NCI-H146 treated with DMSO at 0.1 percent for 48 hours (cell line): ENCODE measurements at regions not wholly inside any gene's neighbourhood (a gene's known extent, or its start where the extent isn't known, plus 50 kb on each side); places are given as distances from the start of the nearest gene placed in this dataset.

Experiments used
- DNase-seq: peaks from one replicate; lab custom pipeline; 2025; ENCODE audit not compliant: unreplicated experiment; lab: John Stamatoyannopoulos, UW

DNA sequence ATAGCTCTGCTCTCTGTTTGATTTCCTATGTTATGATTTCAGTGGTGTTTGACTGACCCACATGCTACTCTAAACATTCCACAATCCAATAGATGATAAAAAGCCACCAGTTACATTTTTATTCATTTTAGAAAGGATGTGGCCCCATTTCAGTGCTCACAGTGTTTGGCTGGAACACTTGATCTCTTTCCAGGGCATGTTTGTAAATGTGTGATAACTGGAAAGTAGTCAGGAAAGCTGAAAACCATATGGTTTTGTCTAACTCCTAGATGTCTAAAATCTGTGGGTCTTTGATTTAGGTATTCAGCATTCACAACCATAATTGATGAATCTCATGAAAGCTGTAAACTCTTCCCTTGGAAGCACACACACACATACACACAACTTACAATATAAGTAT is 904.9 kb upstream of the AGA start:
- DNase-seq = no peak

DNA sequence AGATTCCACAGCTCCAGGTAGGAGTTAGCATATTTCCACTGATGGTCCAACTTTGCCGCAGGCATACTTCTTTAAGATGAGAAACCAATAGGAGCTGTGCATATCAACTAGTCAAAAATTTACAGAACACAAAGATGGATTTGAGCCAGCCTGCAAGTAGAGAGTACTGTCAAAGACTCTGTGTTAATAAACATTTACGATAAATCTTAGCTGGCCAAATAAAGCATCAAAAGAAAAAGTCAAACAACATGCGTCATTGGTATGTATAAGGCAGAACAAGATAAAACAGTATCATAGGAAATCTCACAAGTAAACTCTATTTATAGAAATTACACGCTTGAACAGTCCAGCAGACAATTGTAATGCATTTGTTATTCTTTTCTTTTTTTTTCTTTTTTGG is 907.4 kb upstream of the AGA start:
- DNase-seq = no peak

DNA sequence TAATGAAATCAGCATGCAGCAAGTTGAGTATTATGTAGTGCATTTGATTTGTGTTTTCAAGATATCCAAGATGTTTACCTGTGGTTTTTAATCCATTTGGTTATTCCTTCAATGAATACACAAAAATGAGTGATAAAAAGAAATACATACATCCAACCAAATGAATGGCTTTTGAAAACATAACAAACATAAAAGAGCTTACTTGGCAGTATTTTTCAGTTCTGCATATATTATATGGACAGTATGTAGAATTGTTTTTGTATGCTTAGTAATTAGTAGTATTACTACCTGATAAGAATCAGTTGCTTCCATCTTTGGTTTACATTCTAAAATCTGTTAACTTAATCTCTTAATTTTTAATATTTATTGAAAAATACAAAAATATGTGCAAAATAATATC is 908.9 kb upstream of the AGA start:
- no peak for DNase-seq

DNA sequence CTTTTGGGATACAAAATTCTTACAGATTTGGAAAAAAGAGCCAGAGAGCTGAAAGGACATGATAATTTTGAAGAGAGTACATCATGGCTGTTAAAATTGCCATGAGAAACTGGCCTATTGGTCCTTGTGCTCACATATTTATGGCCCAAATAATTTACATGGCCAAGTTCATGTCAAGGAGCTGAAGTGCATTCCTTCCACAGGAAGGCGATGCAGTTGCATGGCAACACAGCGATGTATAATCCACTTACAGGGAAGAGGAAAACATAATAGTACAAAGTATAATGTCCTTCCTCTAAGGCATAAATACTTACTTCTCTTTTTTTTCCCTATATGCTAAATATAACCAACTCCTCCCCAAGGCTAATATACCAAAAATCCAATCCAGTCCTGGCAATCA is 914.5 kb upstream of the AGA start:
- DNase-seq = no peak

DNA sequence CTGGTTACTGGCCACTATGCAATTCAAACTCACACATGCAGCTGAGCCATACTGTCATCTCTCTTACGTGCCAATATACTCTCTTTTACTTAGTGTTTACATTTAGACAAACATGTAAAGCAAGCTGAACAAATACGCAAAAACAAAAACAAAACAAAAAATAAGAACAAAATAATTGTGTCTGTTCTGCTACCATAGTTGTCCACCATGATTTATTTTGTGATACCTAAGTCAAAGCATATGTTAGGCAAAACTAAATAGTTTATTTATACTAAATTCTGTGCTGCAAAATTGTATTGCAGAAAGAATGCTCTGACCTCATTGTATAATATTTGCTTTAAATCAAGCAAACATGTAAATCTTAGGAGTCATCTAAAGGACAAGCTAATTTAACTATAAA is 943.2 kb upstream of the AGA start:
- DNase-seq = no peak

DNA sequence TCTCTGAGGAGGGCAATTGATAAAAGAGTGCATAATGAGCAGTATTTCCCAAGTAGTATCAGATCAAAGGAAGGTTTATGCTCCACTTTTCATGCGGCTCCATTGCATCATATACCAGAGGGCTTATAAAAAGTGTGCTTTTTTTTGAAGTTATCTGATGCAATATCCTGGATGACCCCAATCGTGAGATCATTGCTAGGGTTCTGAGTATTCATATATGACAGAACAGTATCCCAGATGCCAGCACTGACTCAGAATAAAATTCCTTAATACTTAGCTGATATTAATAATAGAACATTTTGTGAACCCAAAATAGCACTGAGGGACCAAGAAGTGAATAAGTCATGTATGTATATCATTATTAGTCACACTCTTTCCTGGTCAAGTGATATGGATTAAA is 945.5 kb upstream of the AGA start:
- DNase-seq = no peak

DNA sequence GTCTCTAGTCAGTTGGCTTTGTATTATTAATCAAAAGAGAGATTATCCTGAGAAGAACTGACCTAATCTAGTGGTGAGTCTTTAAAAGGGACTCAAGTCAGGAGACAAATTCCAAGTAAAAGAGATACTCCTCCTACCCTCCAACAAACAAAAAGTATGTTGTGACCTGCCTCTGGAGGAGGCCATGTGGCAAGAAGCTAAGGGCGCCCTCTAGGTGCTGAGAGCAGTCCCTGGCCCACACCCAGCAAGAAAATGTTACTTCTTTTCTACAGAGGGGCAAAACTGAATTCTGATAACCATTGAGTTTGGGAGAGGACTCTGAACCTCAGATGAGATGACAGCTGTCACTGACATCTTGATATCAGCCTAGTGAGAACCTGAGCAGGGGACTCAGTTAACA is 953.6 kb upstream of the AGA start:
- DNase-seq = no peak

DNA sequence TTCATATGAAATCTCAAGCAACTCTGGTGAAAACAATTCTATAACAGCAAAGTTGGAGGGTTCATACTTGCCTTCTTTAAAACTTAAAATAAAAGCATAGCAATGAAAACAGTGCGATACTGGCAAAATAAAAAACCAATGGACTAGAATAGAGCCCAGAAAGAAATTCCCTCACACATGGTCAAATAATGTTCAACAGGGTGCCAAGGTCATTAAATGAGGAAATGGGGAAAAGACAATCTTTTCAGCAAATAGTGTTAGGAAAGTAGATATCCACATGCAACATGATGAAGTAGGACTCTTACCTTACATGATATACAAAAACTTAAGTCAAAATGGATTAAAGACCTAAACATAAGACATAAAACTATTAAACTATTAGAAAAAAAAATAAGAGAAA is 970.2 kb upstream of the AGA start:
- no peak for DNase-seq

DNA sequence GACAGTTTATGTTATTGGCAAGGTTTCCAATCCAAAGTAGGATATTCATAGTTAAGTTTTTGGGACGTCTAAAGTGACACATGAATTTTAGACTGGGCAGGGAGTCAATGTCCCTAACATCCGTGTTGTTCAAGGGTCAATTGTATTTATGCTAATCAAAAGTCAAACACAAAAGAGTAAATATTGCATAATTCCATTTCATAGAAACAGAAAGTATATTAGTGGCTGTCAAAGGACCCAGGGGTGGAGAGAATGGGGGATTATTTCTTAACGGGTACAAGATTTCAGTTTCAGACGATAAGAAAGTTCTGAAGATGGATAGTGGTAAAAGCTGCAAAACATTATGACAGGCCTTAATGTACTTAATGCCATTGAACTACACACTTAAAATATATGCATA is 971.8 kb upstream of the AGA start:
- DNase-seq = no peak

DNA sequence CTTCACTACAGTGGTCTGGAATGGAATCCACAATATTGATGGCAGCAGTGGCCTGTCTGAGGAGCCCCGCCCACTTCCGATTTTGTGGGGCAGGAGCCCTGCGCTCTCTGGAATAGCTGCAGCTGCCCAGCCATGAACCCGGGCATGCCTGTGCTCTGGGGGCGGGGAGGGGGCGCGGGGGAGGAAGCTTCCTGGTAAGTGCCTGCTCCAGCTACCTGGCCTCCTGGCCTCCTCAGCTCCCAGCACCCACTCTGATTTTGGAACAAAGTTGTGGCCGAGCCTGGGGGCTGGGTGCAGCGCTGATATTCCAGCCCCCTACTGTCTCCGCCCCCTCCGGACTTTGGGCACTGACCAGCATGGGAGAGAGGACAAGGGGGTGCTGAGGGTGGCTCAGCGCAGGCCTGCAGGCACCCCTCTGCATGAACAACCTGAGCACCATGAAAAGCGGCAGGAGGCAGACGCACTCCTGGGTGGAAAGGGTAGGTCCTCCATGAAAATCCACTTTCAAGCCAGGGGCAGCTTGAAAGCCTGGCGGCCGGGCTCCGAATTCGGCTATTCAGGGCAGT is 972.7 kb upstream of the AGA start:
- peak; percentile 4 for DNase-seq

DNA sequence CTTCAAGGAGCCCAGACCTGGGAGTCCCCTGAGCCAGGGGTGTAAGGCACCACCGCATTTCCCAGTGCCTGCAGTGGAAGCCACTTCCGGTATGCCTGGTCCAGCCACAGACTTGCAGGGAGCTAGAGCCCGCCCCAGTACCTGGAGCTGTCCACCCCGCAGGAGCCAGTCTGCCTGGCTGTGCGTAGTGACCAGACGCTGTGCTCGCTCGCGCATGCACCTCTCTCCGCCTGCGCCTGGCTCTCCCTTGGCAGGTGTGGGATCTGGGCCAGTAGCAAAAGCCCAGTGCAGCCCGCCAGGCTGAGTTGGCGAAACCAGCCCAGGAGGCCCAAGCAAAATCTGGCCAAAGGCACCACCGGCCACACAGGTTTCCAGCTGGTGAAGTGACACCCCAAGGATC is 973.7 kb upstream of the AGA start:
- peak; percentile 58 for DNase-seq

DNA sequence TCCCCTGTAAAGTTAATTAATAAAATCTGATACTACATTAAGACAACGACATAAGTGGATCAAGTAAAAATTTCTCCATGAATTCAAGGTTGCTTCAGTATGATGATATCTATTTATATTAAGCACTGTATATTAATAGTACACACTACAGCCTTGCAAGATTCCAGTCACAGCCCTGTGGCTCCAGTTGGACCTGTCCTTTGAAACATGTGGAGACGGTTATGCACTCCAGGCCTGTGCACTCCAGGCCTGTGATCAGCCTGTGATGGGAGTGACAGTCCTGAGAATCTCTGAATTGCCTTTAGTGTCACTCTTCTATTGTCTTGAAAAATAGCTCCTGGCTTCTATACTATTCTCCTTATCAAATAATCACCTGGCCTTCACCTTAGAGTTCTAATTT is 981.1 kb upstream of the AGA start:
- DNase-seq = no peak

DNA sequence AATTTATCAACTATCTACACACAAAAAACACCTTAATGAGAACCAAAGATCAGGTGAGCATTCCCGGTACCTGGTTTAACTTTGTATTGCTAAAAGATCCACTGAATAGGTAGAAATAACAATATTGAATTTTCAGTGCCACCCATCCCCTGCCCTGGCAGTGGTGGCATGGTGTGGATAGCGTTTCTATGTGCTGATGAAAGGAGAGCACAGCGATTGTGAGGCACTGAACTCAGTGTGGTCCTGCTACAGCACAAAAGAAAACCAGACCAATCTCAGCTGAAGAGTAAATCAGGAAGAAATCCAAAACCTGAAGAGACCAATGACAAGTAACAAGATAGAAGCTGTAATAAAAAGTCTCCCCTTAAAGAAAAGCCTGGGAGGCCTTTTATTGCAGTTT is 984.6 kb upstream of the AGA start:
- no peak for DNase-seq

DNA sequence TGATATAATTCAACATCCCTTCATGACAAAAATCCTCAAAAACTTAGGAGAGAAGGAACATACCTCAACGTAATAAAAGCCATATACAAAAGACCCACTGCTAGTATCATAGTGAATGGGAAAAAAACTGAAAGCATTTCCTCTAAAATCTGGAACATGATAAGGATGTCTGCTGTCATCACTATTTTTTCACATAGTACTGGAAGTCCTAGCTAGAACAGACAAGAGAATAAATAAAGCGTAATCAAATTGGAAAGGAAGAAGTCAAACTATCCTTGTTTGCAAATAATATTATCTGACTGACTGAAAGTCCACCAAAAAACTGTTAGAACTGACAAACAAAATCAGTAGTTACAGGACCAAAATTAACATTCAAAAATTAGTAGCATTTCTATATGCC is 985.4 kb upstream of the AGA start:
- DNase-seq = no peak

DNA sequence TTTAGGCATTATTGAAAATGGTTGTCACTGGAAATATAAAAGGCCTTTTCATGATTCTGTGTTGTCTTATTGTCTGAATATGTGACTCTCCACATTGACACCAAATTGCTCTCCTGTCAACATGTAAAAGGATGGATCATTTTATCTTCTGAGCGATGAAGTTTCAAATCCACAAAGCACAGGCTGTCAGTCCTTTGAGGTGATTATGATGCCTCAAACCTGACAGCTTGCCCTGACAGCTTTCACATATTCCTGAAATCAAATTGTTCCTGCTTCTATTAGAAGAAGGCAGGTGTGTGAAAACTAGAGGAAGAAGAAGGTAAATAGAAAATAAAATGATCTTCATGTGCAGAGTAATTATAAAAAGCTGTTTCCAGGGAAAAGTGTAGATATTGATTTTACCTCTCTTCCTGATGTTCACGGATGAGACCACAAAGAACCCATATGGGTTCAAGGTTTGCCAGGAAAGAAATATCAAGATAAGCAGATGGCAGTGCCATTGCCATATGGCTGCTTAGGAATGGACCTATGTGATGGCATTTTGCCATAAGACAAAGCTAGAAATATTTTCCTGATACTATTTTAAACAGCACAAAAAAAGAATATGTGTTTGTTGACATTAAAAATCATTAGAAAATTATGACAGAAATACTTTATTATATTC is 1006.3 kb upstream of the AGA start:
- no peak for DNase-seq

DNA sequence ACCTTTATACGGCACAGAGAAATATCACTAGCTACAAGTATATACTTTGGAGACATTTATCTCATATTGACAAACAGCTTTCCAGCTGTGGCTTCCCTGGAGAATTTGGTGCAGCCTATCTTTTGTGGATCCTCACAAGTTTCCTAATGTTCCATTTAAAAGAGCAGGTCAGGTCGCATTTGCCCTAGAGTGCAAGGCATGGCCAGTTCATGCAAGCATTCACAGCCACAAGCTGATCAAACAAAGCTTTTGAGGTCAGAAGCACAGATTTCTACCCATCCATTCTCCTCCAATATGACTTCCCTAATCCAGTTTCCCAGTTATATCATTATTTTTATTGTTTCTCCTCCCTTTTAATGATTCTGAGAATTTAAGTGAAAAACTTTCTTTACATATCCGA is 1008.4 kb upstream of the AGA start:
- DNase-seq = no peak

DNA sequence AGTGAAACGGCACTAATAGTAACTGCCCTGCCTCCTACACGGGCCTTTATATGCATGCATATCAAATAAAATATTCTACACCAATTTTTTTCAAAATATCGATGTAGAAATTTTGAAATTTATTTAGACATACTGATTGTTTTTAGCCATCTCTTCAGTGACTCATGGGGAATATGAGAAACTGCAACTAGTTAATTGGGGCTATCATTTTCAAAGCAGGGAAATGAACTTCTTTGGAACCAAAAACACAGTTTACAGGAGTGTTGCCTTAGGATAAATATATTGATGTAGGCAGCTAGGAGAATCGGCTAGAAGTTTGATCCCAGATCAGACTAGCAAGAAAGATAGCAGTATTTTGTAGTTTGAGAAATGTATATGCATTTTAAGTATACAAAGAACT is 1010.8 kb upstream of the AGA start:
- DNase-seq = no peak

DNA sequence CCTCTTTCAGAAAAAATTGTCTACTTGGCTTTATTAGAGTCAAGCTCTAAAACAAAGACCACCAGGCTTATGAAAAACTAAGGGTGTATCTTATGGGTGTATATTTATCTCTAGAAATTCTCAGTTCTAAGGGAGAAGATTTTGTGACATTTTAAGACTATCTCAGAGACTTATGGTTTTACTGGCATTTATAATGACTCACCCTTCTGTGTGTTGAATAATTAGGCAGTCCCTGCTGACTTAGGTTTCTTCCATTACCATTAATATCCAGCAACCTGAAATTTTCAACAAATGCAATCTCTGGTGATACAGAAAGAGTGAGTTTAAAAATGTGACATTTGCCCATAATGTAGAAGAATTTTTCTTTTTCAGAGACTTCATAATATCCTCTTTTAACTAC is 1015.0 kb upstream of the AGA start:
- DNase-seq = no peak

DNA sequence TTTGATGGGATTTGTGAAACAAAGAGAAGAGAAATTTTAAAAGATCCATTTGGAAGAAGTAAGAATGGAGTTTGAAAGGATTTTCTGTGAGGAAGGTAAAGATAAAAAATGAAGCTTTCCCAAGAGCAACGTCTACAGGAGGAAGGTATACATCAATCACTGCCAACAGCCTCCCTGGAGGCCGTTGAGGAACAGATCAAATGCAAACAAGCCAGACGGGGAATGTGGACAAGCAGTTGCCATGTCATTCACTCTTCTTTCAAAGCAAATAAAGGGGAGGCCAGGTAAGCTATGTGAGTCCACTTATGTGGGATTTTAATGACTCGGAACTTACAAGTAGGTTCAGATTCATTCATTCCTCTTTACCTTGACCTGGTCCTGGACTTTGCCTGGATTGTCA is 1020.5 kb upstream of the AGA start:
- DNase-seq = no peak

DNA sequence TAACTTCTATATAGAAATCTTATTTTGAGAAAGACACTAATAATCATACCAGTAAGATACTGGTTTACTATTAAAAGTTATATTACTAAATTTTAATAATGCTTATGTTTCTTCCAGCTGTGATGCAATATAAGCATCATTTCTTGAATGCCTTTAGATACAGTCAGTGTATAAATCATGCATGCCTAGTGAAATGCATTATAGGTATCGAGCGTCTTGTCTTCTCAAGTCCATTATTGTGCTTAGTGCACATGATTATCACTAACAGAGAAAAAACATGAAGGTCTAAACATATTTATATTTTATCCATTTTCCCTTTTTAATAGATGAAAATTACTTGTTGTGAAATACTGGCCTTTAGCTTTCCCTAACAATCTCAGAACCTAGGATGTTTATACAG is 1021.5 kb upstream of the AGA start:
- DNase-seq = no peak

DNA sequence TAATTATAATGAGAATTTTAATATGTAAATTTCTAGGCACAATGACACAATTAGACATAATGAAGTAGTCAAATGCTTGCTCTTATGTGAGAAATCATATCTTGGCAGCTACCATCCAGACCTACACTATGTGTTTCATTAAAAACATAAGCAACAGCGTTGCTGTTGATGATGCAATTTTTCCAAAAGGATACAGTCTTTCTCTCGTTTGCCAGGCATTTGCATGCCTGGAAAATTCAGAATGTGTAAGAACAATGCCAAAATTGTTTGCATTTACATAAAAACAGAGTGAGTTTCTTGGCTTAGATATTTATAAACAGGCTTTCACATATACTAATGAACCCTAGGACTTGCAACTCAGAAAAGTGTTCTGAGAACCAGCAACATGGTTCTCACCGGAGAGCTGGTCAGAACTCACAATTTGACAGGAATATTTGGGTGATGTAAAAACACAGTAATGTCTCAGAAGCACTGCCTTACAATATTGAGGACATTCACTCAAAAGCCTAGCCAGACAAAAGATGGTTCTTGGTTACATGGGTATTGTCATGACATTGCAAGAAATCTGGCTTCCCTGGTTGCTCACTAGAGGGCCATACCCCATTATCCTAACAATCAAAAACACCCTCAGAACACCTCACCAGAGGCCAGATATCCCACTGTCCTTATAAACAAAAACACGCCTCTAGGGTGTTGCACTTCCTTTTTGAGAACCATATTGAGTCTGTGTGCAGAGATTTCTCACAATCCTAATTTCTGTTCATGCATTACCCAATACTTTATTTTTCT is 1029.0 kb upstream of the AGA start:
- DNase-seq = no peak

DNA sequence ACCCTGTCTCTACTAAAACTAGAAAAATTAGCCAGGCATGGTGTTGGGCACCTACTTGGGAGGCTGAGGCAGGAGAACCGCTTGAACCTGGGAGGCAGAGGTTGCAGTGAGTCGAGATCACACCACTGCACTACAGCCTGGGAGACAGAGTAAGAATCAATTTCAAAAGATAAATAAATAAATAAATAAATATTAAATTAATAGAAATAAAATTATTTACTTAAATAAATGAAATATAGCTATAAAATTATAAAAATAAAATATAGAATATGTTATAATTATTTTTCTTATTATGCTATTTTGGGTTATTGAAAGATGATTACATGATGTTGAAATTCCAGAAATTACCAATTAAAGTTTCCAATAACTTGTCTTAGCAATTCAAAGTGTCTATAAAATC is 1029.8 kb upstream of the AGA start:
- no peak for DNase-seq

DNA sequence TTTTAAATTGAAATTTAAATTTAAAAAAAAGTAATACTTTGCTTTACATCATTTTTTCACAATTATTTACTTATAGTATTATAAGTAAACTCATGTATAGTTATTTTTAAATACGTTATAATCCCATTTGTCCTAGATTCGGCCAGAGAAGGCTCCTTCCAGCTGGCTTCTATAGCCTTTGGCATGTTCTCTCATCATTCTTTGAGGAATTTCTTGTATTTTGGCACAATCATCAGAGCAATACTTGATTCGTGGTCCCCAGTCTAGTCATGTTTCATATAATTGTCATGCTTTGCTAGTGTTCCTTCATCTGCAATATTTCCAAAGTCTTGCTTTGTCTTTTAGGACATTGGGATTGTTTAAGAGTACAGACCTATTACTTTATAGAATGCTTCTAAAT is 1037.9 kb upstream of the AGA start:
- DNase-seq = no peak
